Activated B cell treated with CpG ODN at 0.5 μM for 24 hours (primary cell): ENCODE measurements at regions not wholly inside any gene's neighbourhood (a gene's known extent, or its start where the extent isn't known, plus 50 kb on each side); places are given as distances from the start of the nearest gene placed in this dataset.

Source experiments
- ATAC-seq: fragments of 200-7000 bp; cut with Tn5 transposase; one replicate; pipeline ENCODE4 v1.10.0; 2021; ENCODE audit warnings: low read depth, mild to moderate bottlenecking, moderate library complexity
- CTCF ChIA-PET: fragments of 350-600 bp; sonication (Branson Sonifier 250); formaldehyde crosslinking; loops from one replicate; lab custom pipeline; 2021; ENCODE audit warnings: antibody characterized with exemption; lab: Charles Lee
- POLR2A ChIA-PET: fragments of 350-600 bp; sonication (Branson Sonifier 250); formaldehyde crosslinking; loops from one replicate; lab custom pipeline; 2021; ENCODE audit warnings: antibody characterized with exemption; lab: Charles Lee
- DNase-seq: peaks from one replicate; pipeline ENCODE4 v3.0.0; 2022
- H3K27ac Mint-ChIP-seq: one replicate; pipeline ENCODE4 v1.8.0; 2020; ENCODE audit warnings: mixed read lengths
- H3K27me3 Mint-ChIP-seq: one replicate; pipeline ENCODE4 v1.8.0; 2021; ENCODE audit warnings: mixed read lengths
- H3K36me3 Mint-ChIP-seq: one replicate; pipeline ENCODE4 v1.8.0; 2021; ENCODE audit warnings: low read depth, mixed read lengths
- H3K4me1 Mint-ChIP-seq: one replicate; pipeline ENCODE4 v1.8.0; 2021; ENCODE audit warnings: mixed read lengths
- H3K4me3 Mint-ChIP-seq: one replicate; pipeline ENCODE4 v1.8.0; 2020; ENCODE audit warnings: mild to moderate bottlenecking, mixed read lengths
- H3K9me3 Mint-ChIP-seq: one replicate; pipeline ENCODE4 v1.8.0; 2020; ENCODE audit warnings: mixed read lengths
- CTCF ChIP-seq: fragments of 200-600 bp; IDR thresholded peaks from one replicate; pipeline ENCODE4 v1.8.0; 2022; ENCODE audit warnings: antibody characterized with exemption, mild to moderate bottlenecking
- intact Hi-C: fragments of 100-400 bp; cut with micrococcal nuclease; formaldehyde crosslinking; loops from one replicate; pipeline ENCODE4 v1.15.1; 2024

- intact Hi-C loops: no loop called here
- Mint-ChIP-seq H3K27ac (no peak overlapping the region), H3K27me3 (no peaks in the 10 kb centered on the region), H3K4me3 (no peak overlapping the region), H3K9me3 (no peaks in the 10 kb centered on the region), H3K4me1 (no peaks in the 10 kb centered on the region), H3K36me3 (no peaks in the 10 kb centered on the region)
- POLR2A ChIA-PET: no interaction called here
- CTCF ChIA-PET: no interaction called here
- DNase-seq (no peak), ATAC-seq (no peak)
- no peak for TF ChIP-seq CTCF
Observed at GRCh38 chr2:66364495-66365333, 70.2 kb upstream of the MEIS1 start.

GRCh38 chr2:66362701-66363100, 72.2 kb upstream of the MEIS1 start:
- ChIA-PET POLR2A (no interaction called here), CTCF (no interaction called here)
- Mint-ChIP-seq H3K9me3 (peaks cover 3% of the 10 kb centered on the region), H3K27ac (no peak overlapping the region), H3K27me3 (no peaks in the 10 kb centered on the region), H3K4me3 (no peak overlapping the region), H3K4me1 (no peaks in the 10 kb centered on the region), H3K36me3 (no peaks in the 10 kb centered on the region)
- intact Hi-C loops: no loop called here
- no peak for TF ChIP-seq CTCF
- DNase-seq (no peak), ATAC-seq (no peak)

- ATAC-seq (no peak), DNase-seq (no peak)
- Mint-ChIP-seq H3K27me3 (no peaks in the 10 kb centered on the region), H3K4me1 (no peaks in the 10 kb centered on the region), H3K27ac (no peak overlapping the region), H3K36me3 (no peaks in the 10 kb centered on the region), H3K4me3 (no peak overlapping the region), H3K9me3 (peaks cover 4% of the 10 kb centered on the region)
- intact Hi-C loops: no loop called here
- ChIA-PET CTCF (no interaction called here), POLR2A (no interaction called here)
- no peak for TF ChIP-seq CTCF
Observed at GRCh38 chr2:66346231-66346664, 88.7 kb upstream of the MEIS1 start.

GRCh38 chr2:66344087-66344663, 90.8 kb upstream of the MEIS1 start:
- Mint-ChIP-seq H3K36me3 (no peaks in the 10 kb centered on the region), H3K27ac (no peak overlapping the region), H3K4me1 (no peaks in the 10 kb centered on the region), H3K27me3 (no peaks in the 10 kb centered on the region), H3K4me3 (no peak overlapping the region), H3K9me3 (peaks cover 2% of the 10 kb centered on the region)
- no peak for DNase-seq
- intact Hi-C loops: no loop called here
- ChIA-PET CTCF (no interaction called here), POLR2A (no interaction called here)
- no peak for ATAC-seq
- TF ChIP-seq CTCF: no peak

GRCh38 chr2:66343259-66343658, 91.7 kb upstream of the MEIS1 start:
- peaks cover 2% of the 10 kb centered on the region for H3K9me3 Mint-ChIP-seq
- TF ChIP-seq CTCF: no peak
- ChIA-PET POLR2A (no interaction called here), CTCF (no interaction called here)
- no peaks in the 10 kb centered on the region for H3K27me3 Mint-ChIP-seq
- no peak for DNase-seq
- intact Hi-C loops: no loop called here
- ATAC-seq: no peak
- H3K36me3 Mint-ChIP-seq: no peaks in the 10 kb centered on the region
- no peak overlapping the region for H3K27ac Mint-ChIP-seq
- no peak overlapping the region for H3K4me3 Mint-ChIP-seq
- H3K4me1 Mint-ChIP-seq: no peaks in the 10 kb centered on the region
